ENCODE measurements at regions not wholly inside any gene's neighbourhood (a gene's known extent, or its start where the extent isn't known, plus 50 kb on each side); places are given as distances from the start of the nearest gene placed in this dataset.
"Not testable (repeated sequence)": the region's sequence is repeated elsewhere in the genome, so short reads cannot be mapped to it uniquely, and the experiment has no call there.

- no peak for DNase-seq (ENCODE audit: low read depth)
Measured at GRCh38 chr13:59300355-59301173, 863.2 kb downstream of the DIAPH3 start.

- no peak for DNase-seq (ENCODE audit: low read depth)
Measured at GRCh38 chr13:59301174-59301567, 862.6 kb downstream of the DIAPH3 start.

- no peak for DNase-seq (ENCODE audit: low read depth)
Measured at GRCh38 chr13:59303433-59303832, 860.3 kb downstream of the DIAPH3 start.

GRCh38 chr13:59304596-59304995 is 859.1 kb downstream of the DIAPH3 start:
- no peak for DNase-seq (ENCODE audit: low read depth)

GRCh38 chr13:59305896-59306295 is 857.8 kb downstream of the DIAPH3 start:
- no peak for DNase-seq (ENCODE audit: low read depth)

- no peak for DNase-seq (ENCODE audit: low read depth)
Measured at GRCh38 chr13:59312776-59313175, 851.0 kb downstream of the DIAPH3 start.

GRCh38 chr13:59318320-59318930 is 845.3 kb downstream of the DIAPH3 start:
- peak; percentile 20 for DNase-seq (ENCODE audit: low read depth)

- no peak for DNase-seq (ENCODE audit: low read depth)
Measured at GRCh38 chr13:59319276-59319675, 844.5 kb downstream of the DIAPH3 start.

GRCh38 chr13:59320021-59320420 is 843.7 kb downstream of the DIAPH3 start:
- DNase-seq (ENCODE audit: low read depth) = no peak

GRCh38 chr13:59324401-59324800 is 839.3 kb downstream of the DIAPH3 start:
- not testable (repeated sequence) for DNase-seq (ENCODE audit: low read depth)

- DNase-seq (ENCODE audit: low read depth) = no peak
Measured at GRCh38 chr13:59326717-59327116, 837.0 kb downstream of the DIAPH3 start.

GRCh38 chr13:59330764-59331163 is 833.0 kb downstream of the DIAPH3 start:
- DNase-seq (ENCODE audit: low read depth) = no peak

- no peak for DNase-seq (ENCODE audit: low read depth)
Measured at GRCh38 chr13:59332966-59333365, 830.8 kb downstream of the DIAPH3 start.

GRCh38 chr13:59337070-59337469 is 826.7 kb downstream of the DIAPH3 start:
- no peak for DNase-seq (ENCODE audit: low read depth)

GRCh38 chr13:59340151-59340550 is 823.6 kb downstream of the DIAPH3 start:
- no peak for DNase-seq (ENCODE audit: low read depth)

- no peak for DNase-seq (ENCODE audit: low read depth)
Measured at GRCh38 chr13:59340581-59340980, 823.1 kb downstream of the DIAPH3 start.

- DNase-seq (ENCODE audit: low read depth) = no peak
Measured at GRCh38 chr13:59342400-59342799, 821.3 kb downstream of the DIAPH3 start.

- no peak for DNase-seq (ENCODE audit: low read depth)
Measured at GRCh38 chr13:59343132-59343531, 820.6 kb downstream of the DIAPH3 start.

GRCh38 chr13:59343993-59344822 is 819.5 kb downstream of the DIAPH3 start:
- no peak for DNase-seq (ENCODE audit: low read depth)

- DNase-seq (ENCODE audit: low read depth) = no peak
Measured at GRCh38 chr13:59345311-59345710, 818.4 kb downstream of the DIAPH3 start.

- no peak for DNase-seq (ENCODE audit: low read depth)
Measured at GRCh38 chr13:59346999-59347723, 816.6 kb downstream of the DIAPH3 start.

- DNase-seq (ENCODE audit: low read depth) = no peak
Measured at GRCh38 chr13:59348617-59349016, 815.1 kb downstream of the DIAPH3 start.
